Spinal cord (tissue), 9 donors: ENCODE measurements at regions not wholly inside any gene's neighbourhood (a gene's known extent, or its start where the extent isn't known, plus 50 kb on each side); places are given as distances from the start of the nearest gene placed in this dataset.

Experiments used
- DNase-seq, 6 donors: peaks; one replicate each; pipeline versions ENCODE4 v3.0.0 to v3.0.0-alpha.2; 2013 to 2015; ENCODE audit warnings: low spot score in 6 of 6, low read depth in 4 of 6
- H3K27ac ChIP-seq: one replicate; pipeline ENCODE4 v1.5.1; 2013; ENCODE audit warnings: low read depth, low read length, control low read depth
- H3K27me3 ChIP-seq: one replicate; pipeline ENCODE4 v1.6.1; 2013; ENCODE audit warnings: low read length; ENCODE audit not compliant: control insufficient read depth, insufficient read depth
- H3K36me3 ChIP-seq: one replicate; pipeline ENCODE4 v1.6.1; 2013; ENCODE audit warnings: low read length; ENCODE audit not compliant: control insufficient read depth, insufficient read depth
- H3K4me1 ChIP-seq: one replicate; pipeline ENCODE4 v1.6.1; 2013; ENCODE audit warnings: low read length; ENCODE audit not compliant: control insufficient read depth, insufficient read depth
- H3K4me3 ChIP-seq: one replicate; pipeline ENCODE4 v1.5.1; 2013; ENCODE audit warnings: low read depth, low read length, control low read depth
- H3K9me3 ChIP-seq: one replicate; pipeline ENCODE4 v1.6.1; 2013; ENCODE audit warnings: low read length; ENCODE audit not compliant: control insufficient read depth, insufficient read depth
- WGBS: methylation state at CpG from one replicate; pipeline ENCODE4 v1.1.5; 2013; ENCODE audit warnings: missing lambda C conversion rate; ENCODE audit not compliant: insufficient coverage; 5-methylcytosine and 5-hydroxymethylcytosine counted together
- donor health status: healthy.

- Histone ChIP-seq H3K4me1 (no peaks in the 10 kb centered on the region), H3K36me3 (no peaks in the 10 kb centered on the region), H3K9me3 (no peaks in the 10 kb centered on the region), H3K27me3 (no peaks in the 10 kb centered on the region), H3K27ac (no peak overlapping the region), H3K4me3 (no peak overlapping the region)
- DNase-seq: no peak
- WGBS: no CpG with 5 or more reads among the region's 2 CpGs
Measured at GRCh38 chr6:104642871-104643270, 216.8 kb downstream of the HACE1 start.

GRCh38 chr6:104640761-104641160 lies 219.0 kb downstream of the HACE1 start:
- Histone ChIP-seq H3K27ac (no peak overlapping the region), H3K4me1 (no peaks in the 10 kb centered on the region), H3K9me3 (no peaks in the 10 kb centered on the region), H3K4me3 (no peak overlapping the region), H3K27me3 (no peaks in the 10 kb centered on the region), H3K36me3 (no peaks in the 10 kb centered on the region)
- WGBS: 78% methylated on average over 4 of the region's 6 CpGs
- no peak for DNase-seq

- no CpG with 5 or more reads among the region's 5 CpGs for WGBS
- no peak for DNase-seq
- Histone ChIP-seq H3K36me3 (no peaks in the 10 kb centered on the region), H3K27ac (no peak overlapping the region), H3K4me3 (no peak overlapping the region), H3K9me3 (no peaks in the 10 kb centered on the region), H3K4me1 (no peaks in the 10 kb centered on the region), H3K27me3 (no peaks in the 10 kb centered on the region)
Measured at GRCh38 chr6:104640150-104640700, 219.5 kb downstream of the HACE1 start.

GRCh38 chr6:104639668-104640067 lies 220.1 kb downstream of the HACE1 start:
- Histone ChIP-seq H3K27me3 (no peaks in the 10 kb centered on the region), H3K4me1 (no peaks in the 10 kb centered on the region), H3K36me3 (no peaks in the 10 kb centered on the region), H3K9me3 (no peaks in the 10 kb centered on the region), H3K4me3 (no peak overlapping the region), H3K27ac (no peak overlapping the region)
- no peak for DNase-seq

GRCh38 chr6:104638841-104639290 lies 220.9 kb downstream of the HACE1 start:
- no peak overlapping the region for H3K4me3 ChIP-seq
- no peaks in the 10 kb centered on the region for H3K9me3 ChIP-seq
- no peaks in the 10 kb centered on the region for H3K36me3 ChIP-seq
- DNase-seq: no peak
- no peaks in the 10 kb centered on the region for H3K27me3 ChIP-seq
- WGBS: 83% methylated on average over 2 of the region's 4 CpGs
- no peak overlapping the region for H3K27ac ChIP-seq
- no peaks in the 10 kb centered on the region for H3K4me1 ChIP-seq

GRCh38 chr6:104633125-104633524 lies 226.6 kb downstream of the HACE1 start:
- H3K27ac ChIP-seq: no peak overlapping the region
- H3K9me3 ChIP-seq: no peaks in the 10 kb centered on the region
- no peaks in the 10 kb centered on the region for H3K4me1 ChIP-seq
- no peaks in the 10 kb centered on the region for H3K27me3 ChIP-seq
- no peaks in the 10 kb centered on the region for H3K36me3 ChIP-seq
- H3K4me3 ChIP-seq: no peak overlapping the region
- DNase-seq: no peak
- no CpG with 5 or more reads among the region's 4 CpGs for WGBS

- no peak overlapping the region for H3K4me3 ChIP-seq
- H3K9me3 ChIP-seq: no peaks in the 10 kb centered on the region
- no peaks in the 10 kb centered on the region for H3K27me3 ChIP-seq
- no peaks in the 10 kb centered on the region for H3K4me1 ChIP-seq
- DNase-seq: no peak
- no peak overlapping the region for H3K27ac ChIP-seq
- no peaks in the 10 kb centered on the region for H3K36me3 ChIP-seq
- no CpG with 5 or more reads among the region's 2 CpGs for WGBS
Measured at GRCh38 chr6:104632588-104632987, 227.1 kb downstream of the HACE1 start.

GRCh38 chr6:104630955-104631354 lies 228.8 kb downstream of the HACE1 start:
- no peaks in the 10 kb centered on the region for H3K36me3 ChIP-seq
- no peaks in the 10 kb centered on the region for H3K4me1 ChIP-seq
- H3K27ac ChIP-seq: no peak overlapping the region
- H3K4me3 ChIP-seq: no peak overlapping the region
- H3K9me3 ChIP-seq: no peaks in the 10 kb centered on the region
- DNase-seq: no peak
- H3K27me3 ChIP-seq: no peaks in the 10 kb centered on the region

- no peak for DNase-seq
- no peak overlapping the region for H3K27ac ChIP-seq
- WGBS: no CpG with 5 or more reads among the region's 3 CpGs
- H3K4me3 ChIP-seq: no peak overlapping the region
- H3K9me3 ChIP-seq: no peaks in the 10 kb centered on the region
- H3K4me1 ChIP-seq: no peaks in the 10 kb centered on the region
- H3K36me3 ChIP-seq: no peaks in the 10 kb centered on the region
- H3K27me3 ChIP-seq: no peaks in the 10 kb centered on the region
Measured at GRCh38 chr6:104630522-104630921, 229.2 kb downstream of the HACE1 start.

- no CpG with 5 or more reads among the region's 4 CpGs for WGBS
Measured at GRCh38 chr6:104629826-104630225, 229.9 kb downstream of the HACE1 start.

More at GRCh38 chr6:104629826-104630225, 229.9 kb downstream of the HACE1 start:
- no peaks in the 10 kb centered on the region for H3K36me3 ChIP-seq
- no peaks in the 10 kb centered on the region for H3K9me3 ChIP-seq
- no peaks in the 10 kb centered on the region for H3K4me1 ChIP-seq
- no peaks in the 10 kb centered on the region for H3K27me3 ChIP-seq
- no peak overlapping the region for H3K27ac ChIP-seq
- no peak overlapping the region for H3K4me3 ChIP-seq
- DNase-seq: no peak
